HG02885 (cell line): ENCODE measurements at regions not wholly inside any gene's neighbourhood (a gene's known extent, or its start where the extent isn't known, plus 50 kb on each side); places are given as distances from the start of the nearest gene placed in this dataset.
"Not testable (repeated sequence)": the region's sequence is repeated elsewhere in the genome, so short reads cannot be mapped to it uniquely, and the experiment has no call there.

Source experiments
- ATAC-seq: cut with Tn5 transposase; IDR thresholded peaks from one replicate; pipeline ENCODE4 v1.9.1; 2021; ENCODE audit warnings: mild to moderate bottlenecking; ENCODE audit not compliant: unreplicated experiment, poor library complexity

DNA sequence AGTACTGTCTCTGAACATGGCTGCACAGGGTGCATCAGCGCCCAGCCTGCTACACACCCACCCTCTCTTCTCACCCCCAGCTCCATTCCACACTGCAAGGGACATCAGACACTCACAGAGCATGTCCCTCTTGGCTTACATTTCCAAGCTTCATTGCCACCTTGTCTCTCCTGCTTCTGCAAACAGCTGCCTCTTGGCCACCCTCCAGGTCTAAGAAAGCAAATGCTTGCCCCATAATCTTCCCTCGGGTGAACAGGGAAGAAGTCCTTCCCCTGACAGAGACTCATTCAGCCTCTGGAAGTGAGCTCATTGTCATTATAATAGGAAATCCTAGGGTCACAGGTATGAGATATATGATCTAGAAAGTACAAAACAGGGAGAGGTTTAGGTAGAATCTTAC lies 505.2 kb downstream of the RMST start:
- no peak for ATAC-seq

DNA sequence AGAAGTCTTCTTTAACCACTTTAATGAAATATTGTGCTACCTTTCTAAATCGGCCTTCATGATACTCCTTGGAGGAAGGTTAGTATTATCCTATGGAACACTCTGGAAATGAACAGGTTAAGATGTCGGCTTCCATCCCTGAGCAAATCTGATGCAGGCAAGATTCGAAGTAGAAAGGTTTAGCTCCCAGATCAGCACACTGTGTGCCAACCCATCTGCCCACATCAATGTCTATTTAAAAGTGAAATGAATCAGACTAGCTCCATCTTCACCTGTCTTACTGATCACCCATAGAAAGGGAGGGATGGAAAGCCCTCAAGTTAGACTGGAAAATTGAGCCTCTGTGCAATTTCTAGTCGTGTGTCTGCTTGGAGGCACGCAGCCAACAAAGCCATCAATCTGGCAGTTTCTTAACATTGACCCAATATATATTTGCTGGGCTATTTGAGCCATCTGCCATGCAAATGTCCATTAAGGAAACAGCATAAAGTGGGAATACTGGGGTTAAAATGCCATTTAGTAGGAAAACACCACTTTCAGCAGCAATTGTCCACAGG lies 506.1 kb downstream of the RMST start:
- no peak for ATAC-seq

DNA sequence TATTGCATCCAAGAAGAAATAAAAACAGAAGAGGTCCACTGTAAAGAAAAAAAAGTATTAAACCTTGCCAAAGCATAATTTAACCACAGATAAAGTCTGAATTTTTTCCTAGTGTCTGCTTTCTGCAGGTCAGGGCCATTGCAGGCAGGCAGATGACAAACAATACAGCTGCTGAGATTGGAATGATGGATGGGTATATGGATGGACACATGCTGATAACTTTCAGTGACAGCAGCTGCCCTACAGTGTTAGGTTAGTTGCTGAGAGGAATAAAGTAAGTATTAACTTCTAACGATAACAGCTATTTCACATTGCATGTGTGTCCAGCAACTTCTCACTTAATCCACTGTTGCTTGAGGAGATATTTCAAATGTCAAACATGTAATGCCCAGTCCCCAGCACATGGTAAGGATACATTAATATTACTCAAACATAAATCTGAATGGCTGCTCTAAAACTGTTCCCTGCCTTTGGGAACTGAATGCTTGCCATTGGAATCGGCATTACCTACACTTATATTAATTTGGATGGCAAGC lies 515.3 kb downstream of the RMST start:
- ATAC-seq = no peak

DNA sequence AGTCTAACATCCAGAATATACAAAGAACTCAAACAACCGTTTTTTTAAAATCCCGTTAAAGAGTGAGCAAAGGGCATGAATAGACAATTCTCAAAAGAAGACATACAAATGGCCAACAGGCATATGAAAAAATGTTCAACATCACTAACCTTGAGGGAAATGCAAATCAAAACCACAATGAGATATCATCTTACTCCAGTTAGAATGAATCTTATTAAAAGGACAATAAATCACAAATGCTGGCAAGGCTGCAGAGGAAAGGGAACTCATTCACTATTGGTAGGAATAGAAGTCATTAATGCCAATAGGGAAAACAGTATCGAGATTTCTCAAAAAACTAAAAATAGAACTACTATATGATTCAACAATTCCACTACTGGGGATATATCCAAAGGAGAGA lies 520.1 kb downstream of the RMST start:
- no peak for ATAC-seq

DNA sequence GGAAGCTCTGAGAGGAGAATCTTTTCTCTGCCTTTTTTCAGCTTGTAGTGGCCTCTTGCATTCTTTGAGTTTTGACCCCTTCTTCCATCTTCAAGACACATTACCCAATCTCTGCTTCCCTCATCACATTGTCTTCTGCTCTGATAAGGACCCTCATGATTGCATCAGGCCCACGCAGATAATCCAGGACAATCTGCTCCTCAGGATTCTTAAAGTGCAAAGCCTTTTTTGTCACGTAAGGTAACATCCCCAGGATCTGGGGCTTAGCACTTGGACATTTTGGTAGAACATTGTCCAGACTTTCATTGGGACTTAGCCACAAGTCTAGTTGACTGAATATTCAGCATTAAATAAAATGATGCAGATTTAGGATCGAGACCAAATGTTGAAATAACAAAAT lies 521.2 kb downstream of the RMST start:
- ATAC-seq = no peak

DNA sequence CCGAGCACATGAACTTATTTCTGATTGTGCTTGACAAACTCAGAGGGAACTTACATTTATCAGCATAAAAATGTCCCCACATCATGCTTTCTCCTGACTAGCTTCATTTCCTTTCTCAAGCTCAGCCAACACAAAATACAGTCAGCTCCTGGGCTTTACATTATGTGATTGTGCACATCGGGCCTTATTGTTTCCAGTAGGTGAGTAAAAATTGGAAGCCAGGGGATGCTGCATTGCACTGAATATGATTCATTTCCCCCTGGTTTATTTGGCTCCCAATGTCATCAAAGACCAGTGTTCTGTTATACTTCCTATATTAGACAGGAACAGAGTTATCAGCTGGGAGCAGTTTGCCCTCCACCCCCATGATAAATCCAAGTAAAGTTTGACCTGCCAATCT lies 521.8 kb downstream of the RMST start:
- ATAC-seq = no peak

DNA sequence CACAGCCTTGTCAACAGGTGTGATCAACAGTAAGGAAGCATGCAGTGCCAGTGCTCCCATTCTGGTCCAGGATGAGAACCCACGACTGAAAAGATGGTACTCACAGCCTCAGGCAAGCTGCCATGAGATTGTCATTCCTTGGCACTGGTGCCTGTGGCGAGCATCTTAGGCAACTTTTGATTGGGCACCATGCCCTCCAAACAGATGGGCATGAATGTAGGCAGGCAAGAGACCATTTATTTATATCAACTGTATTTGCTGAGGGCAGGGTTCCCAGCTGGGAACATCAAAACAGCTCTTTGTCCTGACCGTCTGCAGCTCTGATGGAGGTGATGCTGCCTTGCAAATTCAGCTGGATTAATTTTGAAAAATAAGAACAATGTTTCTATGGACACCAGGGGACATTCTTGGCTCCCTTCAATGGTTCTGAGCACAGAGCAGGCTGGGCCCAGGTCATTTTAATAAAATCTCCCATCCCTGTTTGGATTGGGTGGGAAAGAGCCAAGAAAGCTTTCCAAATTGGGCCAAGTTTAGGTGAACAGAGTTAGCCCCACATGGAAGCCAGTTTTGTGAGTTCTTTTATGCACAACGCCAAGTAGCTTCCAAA lies 522.5 kb downstream of the RMST start:
- ATAC-seq = no peak

DNA sequence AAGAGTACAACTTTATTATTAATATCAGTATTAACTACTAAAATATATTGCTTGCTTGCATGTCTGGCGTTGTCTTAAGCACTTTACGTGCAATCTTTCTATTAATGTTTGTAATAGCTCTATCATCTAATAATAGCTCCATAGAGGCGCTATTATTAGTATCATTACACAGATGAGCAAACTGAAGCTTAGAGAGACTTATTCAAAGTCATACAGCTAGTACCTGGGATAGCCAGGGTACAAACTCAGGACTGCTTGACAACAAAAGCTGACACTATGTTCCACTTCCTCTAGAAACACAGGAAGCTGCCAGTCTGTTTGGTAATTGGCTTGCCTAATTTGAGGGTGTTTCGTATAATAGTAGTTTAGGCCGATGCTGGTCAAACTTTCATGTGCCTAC lies 523.2 kb downstream of the RMST start:
- ATAC-seq = no peak

DNA sequence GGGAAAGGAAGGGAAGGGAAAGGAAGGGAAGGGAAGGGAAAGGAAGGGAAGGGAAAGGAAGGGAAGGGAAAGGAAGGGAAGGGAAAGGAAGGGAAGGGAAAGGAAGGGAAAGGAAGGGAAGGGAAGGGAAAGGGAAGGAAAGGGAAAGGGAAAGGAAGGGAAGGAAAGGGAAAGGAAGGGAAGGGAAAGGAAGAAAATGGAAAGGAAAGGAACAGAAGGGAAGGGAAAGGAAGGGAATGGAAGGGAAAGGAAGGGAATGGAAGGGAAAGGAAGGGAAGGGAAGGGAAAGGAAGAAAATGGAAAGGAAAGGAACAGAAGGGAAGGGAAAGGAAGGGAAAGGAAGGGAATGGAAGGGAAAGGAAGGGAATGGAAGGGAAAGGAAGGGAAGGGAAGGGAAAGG lies 526.0 kb downstream of the RMST start:
- ATAC-seq = not testable (repeated sequence)

DNA sequence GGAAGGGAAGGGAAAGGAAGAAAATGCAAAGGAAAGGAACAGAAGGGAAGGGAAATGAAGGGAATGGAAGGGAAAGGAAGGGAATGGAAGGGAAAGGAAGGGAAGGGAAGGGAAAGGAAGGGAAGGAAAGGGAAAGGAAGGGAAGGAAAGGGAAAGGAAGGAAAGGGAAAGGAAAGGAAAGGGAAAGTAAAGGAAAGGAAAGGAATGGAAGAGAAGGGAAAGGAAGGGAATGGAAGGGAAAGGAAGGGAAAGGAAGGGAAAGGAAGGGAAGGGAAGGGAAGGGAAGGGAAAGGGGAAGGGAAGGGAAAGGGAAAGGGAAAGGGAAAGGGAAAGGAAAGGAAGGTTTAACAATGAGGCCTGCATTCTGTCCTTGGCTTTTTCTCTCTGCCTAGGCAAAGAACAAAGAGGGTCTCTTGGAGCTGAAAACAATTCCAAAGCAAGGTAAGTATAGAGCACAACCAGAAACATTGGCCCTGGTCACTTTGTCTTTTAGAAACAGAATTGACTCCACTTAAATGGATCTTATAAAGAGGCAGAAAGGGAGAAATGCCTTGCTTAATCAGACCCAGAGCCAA lies 525.9 kb upstream of the TMPO start:
- ATAC-seq = no peak

DNA sequence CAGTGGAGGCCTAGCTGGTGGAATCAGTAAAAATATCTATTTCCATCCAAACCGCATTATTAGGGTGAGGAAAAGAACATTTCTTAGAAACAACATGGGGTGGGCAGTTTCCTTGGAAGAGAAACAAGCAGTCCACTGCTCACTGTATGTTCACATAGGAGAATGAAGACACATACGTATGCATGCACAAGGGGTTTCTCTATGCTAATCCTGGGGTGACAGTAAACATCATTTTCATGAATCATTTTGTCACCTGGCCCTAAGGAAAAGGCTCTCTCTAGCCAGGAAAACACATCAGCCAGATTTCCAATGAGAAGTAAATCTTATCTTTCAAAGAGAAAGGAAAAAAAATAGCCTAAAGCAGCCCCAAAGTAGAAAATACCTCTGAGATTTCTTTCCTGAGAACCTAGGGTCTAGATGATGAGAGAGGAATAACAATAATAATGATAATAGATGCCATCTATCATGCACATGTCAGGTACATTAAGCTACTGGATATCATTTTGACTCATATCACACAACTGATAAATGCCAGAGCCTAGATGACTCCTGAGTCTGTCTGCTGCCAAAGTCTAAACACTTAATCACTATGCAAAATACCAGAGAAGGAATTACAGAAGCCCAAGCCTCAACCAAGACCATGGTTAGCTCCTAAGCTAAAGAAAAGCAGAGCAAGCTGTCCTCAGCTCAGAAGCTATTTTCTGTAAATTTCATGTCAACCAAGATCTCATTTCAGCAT lies 520.5 kb upstream of the TMPO start:
- ATAC-seq = no peak

DNA sequence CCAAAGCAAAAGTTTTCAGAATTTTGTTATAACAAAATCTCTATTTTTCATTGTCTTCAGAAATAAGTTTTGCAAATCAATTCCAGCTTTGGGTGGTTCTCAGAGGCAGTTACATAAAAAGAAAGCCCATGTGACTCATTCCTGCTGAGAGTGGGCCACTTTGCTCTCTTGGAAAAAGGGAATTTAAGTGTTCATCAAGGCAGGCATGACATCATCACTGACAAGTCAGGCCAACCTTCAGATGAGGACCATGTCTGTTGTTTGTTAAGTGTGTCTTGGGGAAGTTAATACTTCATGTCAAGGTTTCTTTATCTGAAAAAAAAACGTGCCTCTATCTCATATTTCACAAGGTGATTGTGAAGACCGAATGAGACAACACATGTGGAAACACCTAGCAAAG lies 519.8 kb upstream of the TMPO start:
- ATAC-seq = no peak

DNA sequence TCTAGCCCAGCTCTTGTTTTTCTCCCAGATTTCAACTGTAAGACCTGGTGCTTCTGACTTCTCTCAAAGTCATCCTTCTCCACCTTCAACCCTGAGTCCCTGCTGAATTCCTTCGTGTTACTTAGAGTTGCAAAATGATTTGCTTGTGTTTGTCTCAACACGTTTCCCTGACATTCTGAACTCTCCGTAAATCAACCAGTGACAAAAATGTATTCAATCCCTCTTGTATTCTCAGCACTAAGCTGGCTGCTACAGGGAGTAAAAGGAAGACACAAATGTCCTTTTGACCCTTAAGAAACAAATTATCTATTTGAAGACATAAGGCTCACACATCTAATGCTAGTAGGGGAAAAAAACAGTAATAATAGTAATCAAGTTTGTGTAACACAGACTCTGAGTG lies 514.0 kb upstream of the TMPO start:
- no peak for ATAC-seq

DNA sequence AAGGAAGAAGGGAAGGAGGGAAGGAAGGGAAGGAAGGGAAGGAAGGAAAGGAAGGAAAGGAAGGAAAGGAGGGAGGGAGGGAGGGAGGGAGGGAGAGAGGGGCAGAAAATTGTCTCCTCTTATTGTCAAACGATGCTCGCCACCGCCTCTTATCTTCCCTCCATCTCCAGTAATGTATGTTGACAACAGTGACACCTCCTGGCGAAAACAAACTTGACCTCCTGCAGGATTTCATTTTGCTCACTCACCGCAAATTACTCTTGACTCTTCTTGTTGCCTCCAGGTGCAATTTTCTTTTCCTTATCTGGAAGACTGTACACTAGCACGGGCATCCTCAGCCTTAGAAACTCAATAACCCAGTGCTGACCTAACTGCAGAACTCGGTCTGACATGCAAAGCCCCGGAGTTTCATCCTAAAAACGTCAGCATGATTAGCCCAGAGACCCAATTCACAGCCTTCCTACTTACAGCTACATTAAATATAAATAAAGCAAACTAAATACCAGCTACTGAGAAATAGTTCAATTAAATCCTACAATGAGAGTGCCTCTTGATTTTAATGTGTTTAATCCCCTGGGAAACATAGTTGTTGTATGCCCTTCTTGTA lies 512.4 kb upstream of the TMPO start:
- ATAC-seq = peak; percentile 82

DNA sequence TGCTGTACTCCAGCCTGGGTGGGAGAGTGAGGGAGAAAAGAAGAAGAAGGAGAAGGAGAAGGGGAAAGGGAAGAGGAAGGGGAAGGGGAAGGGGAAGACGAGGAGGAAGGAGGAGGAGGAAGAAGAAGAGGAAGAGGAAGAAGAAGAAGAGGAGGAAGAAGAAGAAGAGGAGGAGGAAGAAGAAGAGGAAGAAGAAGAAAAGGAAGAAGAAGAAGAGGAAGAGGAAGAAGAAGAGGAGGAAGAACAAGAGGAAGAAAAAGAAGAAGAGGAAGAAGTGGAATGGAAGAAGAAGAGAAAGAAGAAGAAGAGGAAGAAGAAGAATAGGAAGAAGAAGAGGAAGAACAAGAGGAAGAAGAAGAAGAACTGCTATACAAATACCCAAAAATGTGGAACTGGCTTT lies 507.4 kb upstream of the TMPO start:
- no peak for ATAC-seq

DNA sequence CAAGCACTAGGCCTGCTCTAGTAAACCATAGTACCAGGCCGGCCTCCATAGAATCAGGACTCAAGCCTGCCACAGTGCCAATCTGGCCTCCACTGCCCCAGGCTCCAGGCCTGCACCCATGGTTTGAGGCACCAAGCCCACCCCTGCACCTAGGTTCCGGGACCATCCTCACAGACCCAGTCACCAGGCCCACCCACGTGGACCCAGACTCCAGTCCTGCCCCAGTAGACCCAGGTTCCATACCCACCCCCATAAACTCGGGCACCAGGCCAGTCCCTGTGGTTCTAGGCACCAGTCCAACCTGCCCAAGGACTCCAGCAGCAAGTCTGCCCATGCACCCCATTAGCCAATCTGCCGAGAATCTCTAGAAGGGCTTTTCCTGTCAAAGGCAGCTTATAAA lies 501.8 kb upstream of the TMPO start:
- no peak for ATAC-seq

DNA sequence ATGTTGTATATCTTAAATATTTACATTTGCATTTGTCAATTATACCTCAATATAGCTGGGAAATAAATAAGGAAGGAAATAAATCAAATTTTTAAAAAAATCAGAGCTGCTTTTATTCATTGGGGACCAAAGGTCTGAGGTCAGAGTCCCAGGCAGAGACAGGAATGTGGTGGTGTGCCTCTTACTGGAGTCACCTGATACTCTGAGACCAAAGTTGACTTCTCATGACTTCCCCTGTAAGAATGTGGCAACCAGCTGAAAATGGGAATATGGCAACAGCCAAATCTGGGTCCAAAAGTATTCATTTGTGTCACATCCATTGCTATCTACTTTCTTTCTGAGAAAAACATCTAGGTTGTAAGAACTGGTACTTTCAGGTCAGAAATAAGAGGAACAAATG lies 496.6 kb upstream of the TMPO start:
- no peak for ATAC-seq

DNA sequence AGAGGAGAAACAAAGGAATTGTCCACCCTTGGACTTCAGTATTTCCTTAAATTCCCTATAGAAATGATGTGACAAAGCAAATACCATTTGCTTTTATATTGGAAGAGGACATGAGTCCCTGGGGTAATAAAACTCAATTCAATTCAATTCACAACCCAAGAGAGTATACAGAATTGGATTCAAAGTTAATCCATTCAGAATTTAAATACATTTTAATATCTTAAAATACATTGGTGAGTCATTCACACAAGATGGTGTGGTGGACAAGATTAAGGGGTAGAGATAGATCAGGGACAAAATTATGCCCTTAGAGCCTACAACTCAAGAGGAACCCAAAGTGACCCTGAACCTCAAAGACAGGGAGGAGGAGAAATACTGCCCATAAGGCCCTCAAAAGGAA lies 495.0 kb upstream of the TMPO start:
- ATAC-seq = no peak

DNA sequence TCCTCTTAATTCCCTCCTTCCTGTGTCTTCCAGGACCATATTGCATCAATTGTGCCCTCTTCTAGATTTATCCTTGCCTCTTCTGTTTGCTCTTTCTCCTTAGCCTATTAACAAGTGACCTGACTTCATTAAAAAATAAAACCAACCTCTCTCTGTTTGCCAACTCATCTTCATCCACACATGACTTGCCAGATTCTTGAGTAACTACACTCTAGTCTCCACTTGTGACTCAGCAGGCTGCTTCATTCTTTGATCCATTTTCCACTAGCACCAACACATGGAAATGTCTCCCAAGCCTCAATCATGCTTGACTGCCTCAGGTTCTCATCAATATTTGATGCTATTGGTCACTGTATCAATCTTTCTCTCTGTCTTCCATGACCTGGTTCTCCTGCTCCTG lies 492.4 kb upstream of the TMPO start:
- no peak for ATAC-seq

DNA sequence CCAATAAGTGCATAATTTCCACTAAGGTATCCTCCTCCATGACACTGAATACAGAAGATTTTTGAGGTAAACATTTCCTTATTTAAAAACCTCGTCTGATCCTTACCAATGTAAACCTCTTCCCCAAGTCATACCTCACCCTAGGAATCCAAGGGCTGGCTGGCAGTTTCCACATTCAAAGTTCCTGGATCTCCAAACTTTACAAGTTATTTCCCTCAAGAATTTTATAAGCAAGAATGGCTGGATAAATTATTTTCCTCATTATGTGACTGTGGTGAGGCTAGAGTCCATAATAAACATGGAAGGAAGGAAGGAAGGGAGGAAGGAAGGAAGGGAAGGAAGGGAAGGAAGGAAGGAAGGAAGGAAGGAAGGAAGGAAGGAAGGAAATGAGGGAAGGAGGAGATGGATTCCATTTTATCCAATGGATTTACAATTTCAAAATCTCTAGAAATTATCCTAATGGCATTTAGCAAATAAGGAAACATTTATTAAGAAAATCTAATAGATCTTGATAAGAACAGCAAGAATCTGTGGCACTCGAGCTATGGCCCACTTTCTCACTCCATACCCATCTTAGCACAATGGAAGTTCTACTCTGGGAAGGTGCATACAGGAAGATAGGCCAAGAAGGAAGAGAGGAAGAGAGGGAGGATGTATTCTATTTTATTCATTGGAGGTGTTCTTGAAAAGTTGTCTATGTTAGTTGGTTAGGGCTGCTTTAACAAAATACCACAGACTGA lies 477.8 kb upstream of the TMPO start:
- ATAC-seq = no peak
